GM19468 (cell line): ENCODE measurements at regions not wholly inside any gene's neighbourhood (a gene's known extent, or its start where the extent isn't known, plus 50 kb on each side); places are given as distances from the start of the nearest gene placed in this dataset.

Experiments
- ATAC-seq: cut with Tn5 transposase; IDR thresholded peaks from one replicate; pipeline ENCODE4 v1.9.1; 2021; ENCODE audit warnings: mild to moderate bottlenecking, moderate library complexity, moderate number of reproducible peaks; ENCODE audit not compliant: unreplicated experiment; ENCODE audit errors: extremely low read depth

DNA sequence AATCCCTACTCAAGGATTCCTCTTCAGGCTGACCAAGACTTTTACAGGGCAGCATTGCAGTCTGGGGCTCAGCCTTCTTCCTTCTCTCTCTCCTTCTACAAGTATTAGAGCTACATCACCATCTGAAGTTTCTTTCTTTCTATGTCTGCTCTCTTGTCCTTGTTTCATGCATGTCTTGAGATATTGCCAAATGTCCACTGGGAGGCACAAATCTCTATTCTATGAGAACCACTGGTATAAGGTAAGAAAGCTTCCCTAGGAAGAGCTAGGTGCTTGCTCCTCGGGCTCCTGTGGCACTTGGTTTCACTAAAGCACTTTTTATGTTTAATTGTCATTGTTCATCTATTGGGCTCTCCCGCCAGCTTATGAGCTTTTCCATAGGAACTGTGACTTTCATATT is 289.2 kb upstream of the PCSK5 start:
- ATAC-seq, result no peak

DNA sequence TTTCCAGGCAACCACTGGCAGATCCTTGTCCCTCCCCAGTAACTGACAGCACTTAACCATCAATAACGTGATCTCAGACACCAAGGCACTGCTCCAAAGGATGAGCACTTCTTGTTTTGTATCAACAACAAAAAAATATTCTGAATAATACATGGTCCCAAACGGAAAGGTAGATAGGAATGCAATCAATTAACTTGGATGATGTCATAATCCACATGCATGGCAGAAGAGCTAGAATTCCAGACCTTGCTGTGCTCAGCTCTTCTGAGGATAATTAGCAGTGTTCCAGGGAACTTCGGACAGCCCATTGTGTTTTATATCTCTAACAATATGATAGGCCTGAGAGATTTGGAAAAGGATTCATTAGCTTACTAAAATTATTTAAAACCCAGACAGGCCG is 288.4 kb upstream of the PCSK5 start:
- ATAC-seq, result no peak

DNA sequence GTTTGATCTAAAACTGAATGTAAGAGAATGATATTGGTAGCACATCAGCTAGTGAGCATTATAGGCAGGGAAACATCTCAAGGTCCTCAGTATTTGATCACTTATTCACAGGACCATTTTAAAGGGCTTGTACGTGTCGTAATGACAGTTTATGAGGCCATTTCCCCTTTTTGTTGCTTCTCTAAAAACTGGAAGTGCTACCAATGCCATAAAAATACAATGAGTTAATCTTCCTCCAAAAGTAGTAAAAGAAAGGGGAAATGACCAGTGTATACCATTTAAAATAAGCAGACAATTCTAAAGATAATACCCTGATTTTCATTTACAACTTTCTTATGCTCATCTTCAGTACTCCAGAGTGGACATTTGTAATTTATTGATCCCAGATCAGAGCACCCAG is 285.8 kb upstream of the PCSK5 start:
- no peak for ATAC-seq

DNA sequence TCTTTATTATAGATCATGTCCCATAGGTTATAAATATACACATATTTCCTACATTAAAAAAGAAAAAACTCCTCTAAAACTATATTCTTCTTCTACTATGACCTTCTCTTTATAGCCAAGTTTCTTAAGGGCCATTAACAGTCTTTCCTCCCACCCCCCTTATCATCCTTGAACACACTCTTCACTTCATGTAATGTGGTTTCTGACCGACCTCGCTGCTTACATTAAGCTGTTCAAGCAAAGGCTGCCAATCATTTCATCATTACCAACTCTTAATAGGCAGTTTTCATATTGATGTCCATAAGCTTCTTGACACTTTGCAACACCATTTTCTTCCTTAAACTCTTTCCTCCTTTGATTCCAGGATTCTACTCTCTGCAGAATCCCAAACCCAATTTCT is 283.0 kb upstream of the PCSK5 start:
- ATAC-seq, result no peak

DNA sequence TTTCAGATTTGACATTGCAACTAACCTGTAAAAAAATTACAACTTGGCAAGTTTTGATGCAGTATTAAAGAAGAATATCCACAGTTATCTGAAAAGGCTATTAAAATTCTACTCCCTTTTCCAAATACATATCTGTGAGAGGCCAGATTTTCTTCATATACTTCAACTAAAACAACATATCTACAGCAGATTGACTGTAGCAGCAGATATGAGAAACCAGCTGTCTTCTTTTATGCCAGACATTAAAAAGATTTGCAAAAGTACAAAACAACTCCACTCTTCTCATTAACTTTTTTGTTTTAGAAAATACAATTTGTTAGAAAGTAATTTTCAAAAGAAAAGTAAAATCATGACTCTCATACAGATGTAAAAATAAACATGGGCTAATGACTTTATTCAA is 281.1 kb upstream of the PCSK5 start:
- ATAC-seq, result no peak

DNA sequence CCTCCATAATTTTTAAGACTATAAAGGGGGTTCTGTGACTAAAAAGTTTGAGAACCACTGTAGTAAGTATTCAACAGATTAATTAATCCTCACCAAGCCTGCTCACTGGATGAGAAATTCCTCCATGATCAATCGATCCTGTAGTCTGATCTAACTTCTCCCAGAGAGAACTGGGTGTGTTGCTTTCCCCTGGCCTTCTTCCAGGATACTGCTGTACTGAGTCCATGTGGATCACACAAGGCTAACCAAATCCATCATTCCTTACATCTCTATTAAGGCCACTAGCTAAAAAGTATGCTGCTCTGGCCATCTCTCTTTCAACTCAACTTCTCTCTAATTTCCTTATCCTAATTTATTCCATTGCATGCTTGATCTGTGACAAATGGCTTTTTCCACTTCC is 280.2 kb upstream of the PCSK5 start:
- ATAC-seq, result no peak

DNA sequence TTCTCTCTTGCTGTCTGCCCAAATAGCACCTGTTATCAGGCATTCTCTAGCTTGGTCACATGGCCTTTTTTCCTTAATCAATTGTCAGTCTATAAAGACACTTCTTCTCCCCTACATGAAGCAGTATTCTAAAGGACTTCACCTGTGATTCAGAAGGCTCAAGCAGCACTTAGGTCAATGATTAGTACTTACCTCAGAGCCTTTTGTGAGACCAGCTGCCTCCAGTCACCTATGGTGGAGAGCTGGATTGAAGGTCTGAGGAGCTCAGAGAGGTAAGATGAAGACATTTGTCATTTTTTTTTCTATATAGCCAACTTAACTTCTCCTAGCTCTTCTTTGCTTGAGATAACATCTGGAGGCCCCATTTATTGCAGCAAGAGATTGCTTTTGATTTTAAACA is 278.3 kb upstream of the PCSK5 start:
- ATAC-seq, result no peak

DNA sequence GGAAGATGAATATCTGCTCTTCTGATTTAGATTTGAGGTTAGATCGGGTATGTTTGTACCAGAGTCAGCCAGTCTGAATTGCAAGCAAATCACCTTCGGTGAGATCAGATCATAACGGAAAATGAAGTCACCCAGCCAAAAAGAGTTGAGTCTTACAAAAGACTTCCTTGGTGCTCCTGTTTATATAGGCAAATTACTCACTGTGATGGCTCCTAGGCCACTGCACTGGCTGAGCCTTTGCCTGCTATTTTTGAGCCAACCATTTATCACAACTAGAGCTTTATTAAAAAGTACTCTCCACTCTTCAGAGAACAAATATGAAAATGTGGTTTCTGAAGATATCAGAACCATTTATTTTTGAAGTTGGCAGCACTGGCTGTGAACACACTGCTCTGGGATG is 277.7 kb upstream of the PCSK5 start:
- ATAC-seq, result no peak

DNA sequence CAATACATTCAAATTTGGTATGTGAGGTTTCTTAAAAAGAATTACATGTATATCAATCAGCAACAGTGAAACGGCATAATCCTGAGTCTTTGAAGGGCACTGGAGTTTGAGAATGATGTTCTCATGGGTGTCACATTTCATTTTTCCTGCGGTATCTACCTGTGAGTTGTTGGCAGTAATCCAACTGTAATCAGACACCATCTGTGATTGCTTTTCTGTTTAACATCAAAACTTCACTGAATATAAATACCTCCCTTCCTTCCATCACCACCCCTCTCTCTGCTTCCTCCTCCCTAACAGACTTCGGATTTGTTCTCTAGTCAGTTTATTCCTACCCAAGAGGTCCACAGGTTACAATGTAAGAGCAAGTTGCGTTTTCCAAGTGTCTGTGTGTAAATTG is 275.2 kb upstream of the PCSK5 start:
- ATAC-seq, result no peak

DNA sequence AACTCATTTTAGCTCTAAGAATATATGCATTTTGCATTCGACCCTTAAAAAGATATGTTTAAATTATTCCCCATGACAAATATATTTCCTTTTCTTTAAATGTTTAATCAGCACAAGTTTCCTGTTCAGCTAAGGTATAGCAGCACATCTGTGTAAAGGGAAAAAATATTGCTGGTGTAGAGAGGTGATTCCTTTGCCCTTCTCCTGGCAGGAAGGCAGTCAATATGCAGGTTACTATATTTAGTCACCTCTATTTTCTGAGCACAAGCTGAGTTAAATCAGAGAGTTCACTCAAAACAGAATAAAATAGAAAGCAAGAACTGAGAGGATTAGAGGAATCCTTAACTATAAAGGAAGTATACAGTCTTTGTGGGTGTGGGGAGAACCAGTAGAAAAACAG is 274.4 kb upstream of the PCSK5 start:
- ATAC-seq, result no peak

DNA sequence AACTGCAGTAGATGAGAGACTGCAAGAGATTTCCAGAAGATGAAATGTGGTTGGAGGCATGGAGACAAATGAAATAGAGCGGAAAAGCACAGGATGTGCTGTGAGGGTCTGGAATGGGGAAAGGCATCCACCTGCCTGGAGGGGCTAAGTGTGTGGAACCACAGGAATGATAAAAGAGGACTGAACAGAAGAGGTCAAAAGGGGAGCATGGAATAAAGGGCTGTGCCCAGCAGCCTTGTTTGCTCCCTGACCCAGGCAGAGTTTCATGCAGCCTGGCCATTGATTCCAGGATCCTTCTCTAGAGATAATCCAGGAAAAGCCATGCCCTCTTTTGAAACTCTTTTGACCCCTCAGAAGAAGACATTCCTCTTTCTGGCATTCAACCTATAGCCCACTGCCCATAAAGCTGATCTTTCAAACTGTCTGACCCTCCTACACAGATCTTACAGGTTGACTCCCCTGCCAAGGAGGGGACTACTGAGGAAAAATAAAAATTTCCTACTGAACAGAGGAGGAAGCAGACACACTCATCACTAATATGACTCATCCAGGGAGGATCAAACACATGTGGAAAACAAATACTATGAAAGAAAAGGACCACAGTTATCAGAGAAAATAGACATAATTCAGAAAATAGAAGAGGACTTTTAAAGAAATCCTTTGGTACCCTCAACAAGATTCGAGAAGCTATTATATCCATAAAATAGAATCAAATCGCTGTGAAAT is 273.5 kb upstream of the PCSK5 start:
- ATAC-seq, result no peak

DNA sequence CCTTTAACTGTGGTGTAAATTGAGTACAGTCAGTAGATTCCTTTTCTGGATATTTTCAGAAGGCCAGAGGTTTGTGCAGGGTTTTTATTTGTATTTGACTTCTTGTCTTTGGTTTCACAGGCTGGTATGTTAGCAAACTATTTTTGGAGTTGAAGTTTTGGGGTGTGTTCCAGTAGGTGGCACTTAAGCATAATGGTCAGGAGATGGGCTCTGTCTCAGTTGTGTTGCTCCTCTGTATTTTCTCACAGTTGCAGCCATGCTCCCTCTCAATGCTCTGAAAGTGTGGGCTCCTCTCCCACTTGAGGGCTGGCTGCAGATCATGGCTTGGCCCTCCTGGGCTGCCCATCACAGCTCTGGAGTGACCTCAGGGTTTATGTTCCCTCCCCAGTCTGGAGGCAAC is 267.0 kb upstream of the PCSK5 start:
- ATAC-seq, result no peak

DNA sequence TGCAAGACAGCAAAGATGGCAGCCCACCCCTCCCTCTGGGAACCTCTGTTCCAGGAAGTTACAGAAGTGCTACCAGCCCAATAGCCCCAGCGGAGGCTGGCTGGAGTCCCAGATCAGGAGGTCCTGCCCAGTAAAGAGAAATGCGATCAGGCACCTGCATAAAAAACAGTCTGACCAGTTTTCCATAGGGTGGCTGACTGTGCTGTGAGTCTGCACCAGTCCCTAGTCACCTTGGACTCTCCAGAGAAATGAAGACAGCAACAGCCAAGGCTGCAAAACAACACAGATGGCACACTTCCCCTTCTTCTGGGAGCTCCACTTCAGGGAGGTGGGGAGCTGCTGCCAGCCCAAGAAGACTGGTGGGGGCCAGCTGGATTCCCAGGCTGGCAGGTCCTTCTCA is 265.5 kb upstream of the PCSK5 start:
- ATAC-seq, result no peak

DNA sequence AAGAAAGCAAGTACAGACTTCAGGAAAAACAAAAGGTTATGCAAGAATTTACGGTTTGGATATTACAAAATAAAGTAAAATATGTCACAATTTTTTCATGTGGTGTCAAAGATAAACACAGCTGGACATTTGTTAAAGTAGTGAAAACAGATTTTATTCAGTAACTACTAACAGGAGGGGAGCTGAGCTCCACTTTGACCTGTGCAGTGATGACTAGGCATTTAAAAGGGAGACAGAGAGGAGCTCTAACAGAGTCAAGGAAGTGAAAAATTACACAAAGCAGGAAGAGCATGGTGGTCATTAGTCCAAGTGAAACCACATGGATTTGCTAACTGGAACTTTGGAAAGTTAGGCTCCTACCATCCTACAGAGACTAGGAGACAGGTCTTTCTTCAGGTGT is 263.6 kb upstream of the PCSK5 start:
- no peak for ATAC-seq

DNA sequence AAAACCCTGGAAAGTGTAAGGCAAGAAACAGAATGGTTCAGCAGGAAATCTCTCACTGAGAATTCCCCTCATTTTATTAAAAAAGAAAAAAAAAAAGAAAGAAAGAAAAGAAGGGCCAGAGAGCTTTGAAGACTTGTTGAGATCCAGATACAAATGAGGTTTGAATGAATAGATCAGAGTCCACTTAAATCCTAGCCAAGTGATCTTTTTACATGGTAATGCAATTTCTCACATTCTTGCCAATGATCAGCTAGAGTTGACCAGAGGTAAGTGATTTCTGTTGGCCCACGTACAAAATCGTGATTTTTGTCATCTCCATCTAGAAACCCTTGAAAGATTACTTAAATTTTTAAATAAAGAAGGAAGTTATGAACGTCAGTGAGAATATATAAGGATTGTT is 261.5 kb upstream of the PCSK5 start:
- ATAC-seq, result no peak

DNA sequence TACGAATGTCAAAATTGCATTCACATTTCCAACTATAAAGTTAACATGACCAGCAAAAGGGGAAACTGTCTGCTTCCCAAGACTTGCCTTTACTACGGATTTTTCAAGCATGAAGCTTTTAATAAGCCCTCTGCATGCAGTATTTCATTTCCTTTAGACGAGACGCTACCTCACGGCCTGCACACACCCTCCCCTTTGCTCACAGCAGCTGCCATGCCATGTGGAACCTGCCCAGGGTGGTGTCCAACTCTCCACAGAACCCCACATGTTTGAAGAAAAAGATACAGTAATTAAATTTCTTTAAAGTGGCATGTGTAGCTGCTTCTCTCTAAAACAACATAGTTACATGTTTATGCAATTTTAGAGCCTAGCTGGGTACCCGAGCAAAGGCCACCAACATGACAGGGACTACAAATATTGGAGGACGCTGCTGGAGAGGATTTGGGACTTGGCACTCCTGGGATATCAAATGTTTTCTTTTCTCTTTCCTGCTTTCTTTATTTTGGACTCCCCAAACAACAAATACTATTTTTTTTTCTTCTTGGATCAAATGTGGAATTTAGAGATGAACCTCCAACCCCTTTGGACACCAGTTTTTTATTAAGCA is 256.9 kb upstream of the PCSK5 start:
- no peak for ATAC-seq

DNA sequence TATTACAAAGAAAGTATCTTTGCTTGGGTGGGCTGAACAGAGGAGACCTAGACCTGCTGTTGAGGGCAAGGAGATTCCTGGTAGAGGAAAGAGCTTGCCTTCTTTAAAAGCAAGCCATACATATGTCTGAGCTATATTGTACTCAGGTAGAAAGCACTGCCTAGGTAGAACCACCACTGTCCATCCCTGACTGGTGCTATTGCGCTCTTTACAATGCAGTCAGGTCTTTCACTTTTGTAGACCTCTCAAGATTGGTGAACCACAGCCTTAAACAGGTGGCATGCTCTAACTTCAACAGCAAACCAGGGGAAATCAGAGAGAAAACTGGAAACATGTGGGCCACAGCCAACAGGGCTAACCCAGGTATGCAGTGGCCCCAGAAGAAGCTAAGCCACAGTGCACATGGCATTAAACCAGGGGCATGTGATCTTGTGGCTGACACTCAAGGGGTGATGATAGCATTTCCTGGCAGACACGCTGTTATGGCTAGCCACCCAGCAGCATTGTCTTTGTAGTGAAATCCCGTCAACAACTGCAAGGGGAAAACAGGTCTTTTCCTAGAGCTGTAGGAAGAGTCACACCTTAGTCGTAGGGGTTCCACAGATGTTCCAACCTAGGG is 253.9 kb upstream of the PCSK5 start:
- ATAC-seq, result no peak

DNA sequence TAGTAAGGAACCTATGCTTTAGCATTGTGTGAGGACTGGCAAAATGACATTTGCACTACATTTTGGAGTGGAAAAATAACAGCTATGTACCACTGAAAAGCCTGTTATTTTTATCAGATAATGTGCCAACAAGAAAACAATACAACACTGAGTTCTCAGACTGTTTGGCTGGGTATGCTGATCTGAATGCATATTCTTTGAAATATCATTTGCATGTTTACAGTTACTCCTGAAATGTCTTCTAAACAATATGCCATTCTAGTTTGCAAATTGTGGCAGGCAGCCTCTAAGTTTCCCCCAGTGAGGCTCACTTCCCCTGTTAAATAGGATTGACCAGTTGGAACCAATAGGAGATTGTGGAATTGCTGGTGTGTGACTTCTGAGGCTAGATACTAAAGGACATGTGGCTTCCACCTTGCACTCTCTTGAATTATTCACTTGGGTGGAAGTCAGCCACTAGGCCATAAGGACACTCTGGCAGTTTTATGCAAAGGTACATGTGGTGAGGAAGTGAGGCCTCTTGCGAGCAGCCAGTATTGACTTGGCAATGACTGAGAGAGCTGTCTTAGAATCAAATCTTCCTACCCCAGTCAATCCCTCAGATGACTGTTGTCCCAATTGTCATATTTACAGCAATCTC is 250.4 kb upstream of the PCSK5 start:
- ATAC-seq, result no peak

DNA sequence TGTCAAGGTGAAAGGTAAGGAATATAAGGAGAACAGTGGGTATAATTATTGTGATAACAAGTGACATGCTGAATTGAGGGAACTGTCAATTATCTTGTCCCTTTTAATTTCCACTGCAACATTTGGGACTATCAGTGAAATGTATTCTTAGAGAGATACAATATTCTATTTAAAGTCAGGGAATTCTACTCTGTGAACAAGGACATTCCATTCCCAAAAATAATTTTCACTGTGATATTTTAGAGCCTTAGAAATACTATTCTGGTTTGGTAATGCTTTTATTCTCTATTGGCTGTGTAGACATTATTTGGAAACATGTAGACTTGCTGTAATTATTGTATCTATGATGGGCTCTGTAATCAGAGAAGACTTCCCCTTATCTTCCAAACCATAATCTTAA is 248.0 kb upstream of the PCSK5 start:
- ATAC-seq, result no peak

DNA sequence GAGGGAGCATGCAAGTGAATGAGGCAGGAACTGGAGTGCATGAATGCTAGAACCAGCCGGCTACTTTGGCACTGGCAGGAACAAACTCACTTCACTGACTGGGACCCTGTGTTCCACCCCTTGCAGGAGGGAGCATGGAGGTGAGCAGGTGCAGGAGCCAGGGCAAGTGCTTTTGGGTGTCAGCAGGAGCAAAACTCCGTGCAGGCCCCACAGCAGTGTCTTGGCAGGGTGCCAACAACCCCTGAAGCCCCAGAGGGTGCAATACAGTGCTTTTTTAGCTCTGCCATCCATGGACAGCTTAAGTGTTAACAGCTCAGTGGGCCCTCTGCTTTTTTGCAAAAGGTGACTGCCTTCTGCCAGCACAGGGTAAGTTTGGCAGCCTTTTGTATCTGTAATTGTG is 245.8 kb upstream of the PCSK5 start:
- no peak for ATAC-seq

DNA sequence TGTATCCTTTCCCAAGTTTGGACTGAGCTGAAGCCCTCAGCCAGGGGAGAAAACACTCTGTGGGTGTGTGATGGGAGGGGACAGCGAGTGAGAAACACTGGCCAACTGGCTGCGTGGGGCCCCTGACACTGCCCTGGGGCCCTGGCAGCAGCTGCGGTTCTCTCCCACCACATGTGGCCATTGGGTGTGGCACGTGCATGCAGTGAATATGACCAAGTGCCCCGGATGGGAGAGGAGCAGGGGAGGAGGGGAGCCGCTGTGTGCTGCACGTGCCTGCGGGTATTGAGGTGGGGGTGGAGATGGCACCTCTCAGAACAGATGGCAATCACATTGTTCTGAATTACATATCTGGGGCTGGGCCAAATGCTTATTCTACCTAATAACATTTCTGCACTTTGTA is 242.4 kb upstream of the PCSK5 start:
- no peak for ATAC-seq
